NT2/D1 (cell line): ENCODE measurements at regions not wholly inside any gene's neighbourhood (a gene's known extent, or its start where the extent isn't known, plus 50 kb on each side); places are given as distances from the start of the nearest gene placed in this dataset.

ENCODE experiments used
- DNase-seq: peaks from one replicate; pipeline ENCODE4 v3.0.0-alpha.2; 2011; ENCODE audit warnings: low read depth, low spot score
- H3K27me3 ChIP-seq: 2 replicates; pipeline ENCODE4 v1.6.0; 2011; ENCODE audit warnings: mild to moderate bottlenecking; ENCODE audit not compliant: insufficient read length, insufficient read depth
- H3K36me3 ChIP-seq: 2 replicates; pipeline ENCODE4 v1.6.1; 2011; ENCODE audit warnings: mild to moderate bottlenecking, low read length, mixed read lengths; ENCODE audit not compliant: insufficient read depth, insufficient read length
- H3K4me1 ChIP-seq: 2 replicates; pipeline ENCODE4 v1.5.1; 2011; ENCODE audit not compliant: insufficient read depth, insufficient read length
- H3K4me3 ChIP-seq: 2 replicates; pipeline ENCODE4 v1.5.1; 2011; ENCODE audit warnings: low read depth; ENCODE audit not compliant: insufficient read length
- H3K9ac ChIP-seq: 2 replicates; pipeline ENCODE4 v1.6.0; 2011; ENCODE audit warnings: low read depth; ENCODE audit not compliant: insufficient read length
- H3K9me3 ChIP-seq: 2 replicates; pipeline ENCODE4 v1.5.1; 2011; ENCODE audit warnings: mild to moderate bottlenecking, low read length; ENCODE audit not compliant: insufficient read depth
- SUZ12 ChIP-seq: IDR thresholded peaks from 2 replicates; pipeline ENCODE4 v1.6.1; 2011; ENCODE audit not compliant: insufficient read length, insufficient read depth; ENCODE audit errors: extremely low read depth
- YY1 ChIP-seq: IDR thresholded peaks from 2 replicates; pipeline ENCODE4 v1.6.1; 2011; ENCODE audit not compliant: insufficient read length, insufficient read depth
- ZNF274 ChIP-seq: IDR thresholded peaks from 2 replicates; pipeline ENCODE4 v1.6.1; 2011; ENCODE audit warnings: mild to moderate bottlenecking, low read depth, low read length

GRCh38 chr10:109282510-109282909 lies 640.8 kb downstream of the XPNPEP1 start:
- DNase-seq, result no peak
- no peaks in the 10 kb centered on the region for H3K27me3 ChIP-seq
- H3K36me3 ChIP-seq, result no peaks in the 10 kb centered on the region
- H3K9ac ChIP-seq, result no peak overlapping the region
- no peak overlapping the region for H3K4me3 ChIP-seq
- TF ChIP-seq ZNF274, result no peak
- TF ChIP-seq YY1, result no peak
- TF ChIP-seq SUZ12, result no peak
- H3K9me3 ChIP-seq, result no peaks in the 10 kb centered on the region
- H3K4me1 ChIP-seq, result no peaks in the 10 kb centered on the region

GRCh38 chr10:109281347-109281746 lies 642.0 kb downstream of the XPNPEP1 start:
- no peak for TF ChIP-seq YY1
- TF ChIP-seq ZNF274, result no peak
- no peak for TF ChIP-seq SUZ12
- Histone ChIP-seq H3K36me3 (no peaks in the 10 kb centered on the region), H3K27me3 (no peaks in the 10 kb centered on the region), H3K4me3 (no peak overlapping the region), H3K9me3 (no peaks in the 10 kb centered on the region), H3K4me1 (no peaks in the 10 kb centered on the region), H3K9ac (no peak overlapping the region)
- DNase-seq, result no peak

- DNase-seq, result no peak
- H3K27me3 ChIP-seq, result no peaks in the 10 kb centered on the region
- no peaks in the 10 kb centered on the region for H3K36me3 ChIP-seq
- H3K4me1 ChIP-seq, result no peaks in the 10 kb centered on the region
- H3K9me3 ChIP-seq, result no peaks in the 10 kb centered on the region
- H3K9ac ChIP-seq, result no peak overlapping the region
- H3K4me3 ChIP-seq, result no peak overlapping the region
- TF ChIP-seq ZNF274 (no peak), SUZ12 (no peak), YY1 (no peak)
These were observed 642.5 kb downstream of the XPNPEP1 start for GRCh38 chr10:109280837-109281236.

- TF ChIP-seq YY1 (no peak), ZNF274 (no peak), SUZ12 (no peak)
- H3K9ac ChIP-seq, result no peak overlapping the region
- H3K4me3 ChIP-seq, result no peak overlapping the region
- no peaks in the 10 kb centered on the region for H3K27me3 ChIP-seq
- no peak for DNase-seq
- no peaks in the 10 kb centered on the region for H3K9me3 ChIP-seq
- H3K36me3 ChIP-seq, result no peaks in the 10 kb centered on the region
- H3K4me1 ChIP-seq, result no peaks in the 10 kb centered on the region
These were observed 645.9 kb downstream of the XPNPEP1 start for GRCh38 chr10:109277456-109277855.

GRCh38 chr10:109275960-109276359 lies 647.4 kb downstream of the XPNPEP1 start:
- Histone ChIP-seq H3K9me3 (no peaks in the 10 kb centered on the region), H3K9ac (no peak overlapping the region), H3K27me3 (no peaks in the 10 kb centered on the region), H3K36me3 (no peaks in the 10 kb centered on the region), H3K4me3 (no peak overlapping the region), H3K4me1 (no peaks in the 10 kb centered on the region)
- no peak for TF ChIP-seq ZNF274
- no peak for TF ChIP-seq SUZ12
- TF ChIP-seq YY1, result no peak
- DNase-seq, result no peak

- Histone ChIP-seq H3K4me1 (no peaks in the 10 kb centered on the region), H3K9me3 (no peaks in the 10 kb centered on the region), H3K4me3 (no peak overlapping the region), H3K36me3 (no peaks in the 10 kb centered on the region), H3K9ac (no peak overlapping the region), H3K27me3 (no peaks in the 10 kb centered on the region)
- peak; percentile 1 for DNase-seq
- TF ChIP-seq ZNF274 (no peak), SUZ12 (no peak), YY1 (no peak)
These were observed 648.6 kb downstream of the XPNPEP1 start for GRCh38 chr10:109274681-109275080.

- DNase-seq, result no peak
- Histone ChIP-seq H3K9me3 (no peaks in the 10 kb centered on the region), H3K27me3 (no peaks in the 10 kb centered on the region), H3K9ac (no peak overlapping the region), H3K36me3 (no peaks in the 10 kb centered on the region), H3K4me1 (no peaks in the 10 kb centered on the region), H3K4me3 (no peak overlapping the region)
- TF ChIP-seq SUZ12 (no peak), YY1 (no peak), ZNF274 (no peak)
These were observed 653.1 kb downstream of the XPNPEP1 start for GRCh38 chr10:109270173-109270572.
